Spleen (tissue), 11 donors: ENCODE measurements at regions not wholly inside any gene's neighbourhood (a gene's known extent, or its start where the extent isn't known, plus 50 kb on each side); places are given as distances from the start of the nearest gene placed in this dataset.

ENCODE experiments used
- DNase-seq: peaks from one replicate; pipeline ENCODE4 v3.0.0-alpha.2; 2020
- H3K27ac ChIP-seq, 8 donors: fragments of 200-600 bp; sonication (generic) in 7 of 8; 1 replicate in 4 of 8; 2 replicates in 4 of 8; pipeline versions ENCODE4 v1.5.0 to v1.8.0; 2016 to 2021; ENCODE audit warnings: inconsistent platforms in 4 of 8, mild to moderate bottlenecking in 4 of 8, moderate library complexity in 1 of 8
- H3K27me3 ChIP-seq, 7 donors: fragments of 200-600 bp; sonication (generic) in 6 of 7; replicated peaks in 1 of 7; 1 replicate in 4 of 7; 2 replicates in 3 of 7; pipeline versions ENCODE4 v1.5.0 to v1.8.0; 2016 to 2021; ENCODE audit warnings: inconsistent platforms in 3 of 7, mild to moderate bottlenecking in 1 of 7
- H3K36me3 ChIP-seq, 6 donors: fragments of 200-600 bp; sonication (generic) in 5 of 6; 1 replicate in 4 of 6; 2 replicates in 2 of 6; pipeline versions ENCODE4 v1.5.0 to v1.8.0; 2016 to 2021; ENCODE audit warnings: inconsistent platforms in 2 of 6
- H3K4me1 ChIP-seq, 6 donors: fragments of 200-600 bp; sonication (generic) in 5 of 6; 1 replicate in 3 of 6; 2 replicates in 3 of 6; pipeline versions ENCODE4 v1.5.0 to v1.8.0; 2016 to 2021; ENCODE audit warnings: inconsistent platforms in 3 of 6
- H3K4me3 ChIP-seq, 8 donors: fragments of 200-600 bp; sonication (generic) in 7 of 8; 1 replicate in 4 of 8; 2 replicates in 4 of 8; pipeline versions ENCODE4 v1.5.0 to v1.8.0; 2016 to 2021; ENCODE audit warnings: inconsistent platforms in 4 of 8, mild to moderate bottlenecking in 4 of 8, moderate library complexity in 2 of 8
- H3K9me3 ChIP-seq, 8 donors: fragments of 200-600 bp; sonication (generic) in 7 of 8; 1 replicate in 4 of 8; 2 replicates in 4 of 8; pipeline versions ENCODE4 v1.5.0 to v1.8.0; 2016 to 2021; ENCODE audit warnings: inconsistent platforms in 4 of 8
- CTCF ChIP-seq, 11 experiments: fragments of 200-600 bp in 7 of 11; fragments of 450-650 bp in 4 of 11; sonication (generic) in 4 of 11; IDR thresholded peaks in 8 of 11; conservative IDR thresholded peaks in 3 of 11; 1 replicate in 7 of 11; 2 replicates in 4 of 11; pipeline versions ENCODE4 v1.4.0 to v1.8.0; 2016 to 2021; ENCODE audit warnings: antibody characterized with exemption in 11 of 11, inconsistent platforms in 4 of 11, mild to moderate bottlenecking in 1 of 11
- POLR2A ChIP-seq, 3 donors: fragments of 450-650 bp; IDR thresholded peaks; one replicate each; pipeline ENCODE4 v1.5.1; 2017; ENCODE audit warnings: antibody characterized with exemption in 3 of 3, mild to moderate bottlenecking in 1 of 3
- POLR2AphosphoS5 ChIP-seq, 3 donors: sonication (generic); formaldehyde crosslinking; IDR thresholded peaks; one replicate each; pipeline ENCODE4 v1.5.1; 2017; ENCODE audit warnings: antibody characterized with exemption in 3 of 3
- WGBS, 5 donors: extraction: QIAGEN DNeasy Blood & Tissue Kit in 3 of 5; methylation state at CpG; one replicate each; pipeline versions ENCODE4 v1.1.5 to v1.1.7; 2013 to 2018; 5-methylcytosine and 5-hydroxymethylcytosine counted together
- intact Hi-C: fragments of 100-400 bp; cut with DNase I; formaldehyde crosslinking; loops from one replicate; pipeline ENCODE4 v1.15.0; 2023; ENCODE audit warnings: low total_unique reads
- donor health status: healthy with polysubstance abuse.
- donor health status: DM: no; HTN: no; CAD: no; lungs with moderate emphysema.
- donor health status: DM: no; HTN: no; CAD: no.
- donor health status: Bipolar disorder and iron deficiency.
- donor health status: healthy.
- donor health status: DM: no; HTN: no; CAD: no.
- donor health status: DM: yes; HTN: yes; CAD: no.

- DNase-seq: no peak
- no peak overlapping the region for H3K4me3 ChIP-seq
- WGBS, 5 donors: 45 to 59% (median 50%) methylated on average over 3 of the region's 3 CpGs
- no peaks in the 10 kb centered on the region for H3K27me3 ChIP-seq
- H3K27ac ChIP-seq: no peak overlapping the region
- intact Hi-C loops: no loop called here
- H3K9me3 ChIP-seq: peaks cover 0 to 5% (median 0%) of the 10 kb centered on the region in 8 donors
- no peak for TF ChIP-seq CTCF (IDR thresholded peaks at IDR 0.05 in 8 of 11, conservative IDR thresholded peaks at IDR 0.05 in 3 of 11)
- TF ChIP-seq POLR2A (IDR thresholded peaks at IDR 0.05): no peak
- TF ChIP-seq POLR2AphosphoS5 (IDR thresholded peaks at IDR 0.05): no peak
- H3K36me3 ChIP-seq: no peaks in the 10 kb centered on the region
- no peaks in the 10 kb centered on the region for H3K4me1 ChIP-seq
These were observed 282.1 kb downstream of the TPBG start for GRCh38 chr6:82645536-82646230.

- 66 to 86% (median 76%) methylated on average over 1 of the region's 1 CpG for WGBS, 5 donors
- intact Hi-C loops: no loop called here
- Histone ChIP-seq H3K9me3 (peaks cover 0 to 5% (median 0%) of the 10 kb centered on the region in 8 donors), H3K36me3 (no peaks in the 10 kb centered on the region), H3K4me3 (no peak overlapping the region), H3K27me3 (no peaks in the 10 kb centered on the region), H3K4me1 (no peaks in the 10 kb centered on the region), H3K27ac (no peak overlapping the region)
- no peak for DNase-seq
- TF ChIP-seq POLR2AphosphoS5 (IDR thresholded peaks at IDR 0.05): no peak
- no peak for TF ChIP-seq CTCF (IDR thresholded peaks at IDR 0.05 in 8 of 11, conservative IDR thresholded peaks at IDR 0.05 in 3 of 11)
- TF ChIP-seq POLR2A (IDR thresholded peaks at IDR 0.05): no peak
These were observed 282.6 kb downstream of the TPBG start for GRCh38 chr6:82646231-82646615.

- no peaks in the 10 kb centered on the region for H3K4me1 ChIP-seq
- no peak overlapping the region for H3K27ac ChIP-seq
- intact Hi-C loops: no loop called here
- no peak for TF ChIP-seq POLR2A (IDR thresholded peaks at IDR 0.05)
- no peak for TF ChIP-seq POLR2AphosphoS5 (IDR thresholded peaks at IDR 0.05)
- no peaks in the 10 kb centered on the region for H3K36me3 ChIP-seq
- DNase-seq: no peak
- H3K9me3 ChIP-seq: peaks cover 0 to 5% (median 0%) of the 10 kb centered on the region in 8 donors
- 77 to 92% (median 83%) methylated on average over 5 of the region's 5 CpGs for WGBS, 5 donors
- H3K27me3 ChIP-seq: no peaks in the 10 kb centered on the region
- no peak overlapping the region for H3K4me3 ChIP-seq
These were observed 288.3 kb downstream of the TPBG start for GRCh38 chr6:82651845-82652335.

- no peaks in the 10 kb centered on the region for H3K4me1 ChIP-seq
- intact Hi-C loops: no loop called here
- H3K4me3 ChIP-seq: no peak overlapping the region
- H3K36me3 ChIP-seq: no peaks in the 10 kb centered on the region
- DNase-seq: no peak
- H3K27ac ChIP-seq: no peak overlapping the region
- peaks cover 0 to 50% (median 44%) of the 10 kb centered on the region in 8 donors for H3K9me3 ChIP-seq
- 83 to 91% (median 88%) methylated on average over 2 of the region's 2 CpGs for WGBS, 5 donors
- TF ChIP-seq CTCF (IDR thresholded peaks at IDR 0.05 in 8 of 11, conservative IDR thresholded peaks at IDR 0.05 in 3 of 11): no peak
- no peak for TF ChIP-seq POLR2AphosphoS5 (IDR thresholded peaks at IDR 0.05)
- no peak for TF ChIP-seq POLR2A (IDR thresholded peaks at IDR 0.05)
- H3K27me3 ChIP-seq: no peaks in the 10 kb centered on the region
These were observed 315.6 kb downstream of the TPBG start for GRCh38 chr6:82679232-82679631.
